IPS-NIHi7 (cell line): ENCODE measurements at regions not wholly inside any gene's neighbourhood (a gene's known extent, or its start where the extent isn't known, plus 50 kb on each side); places are given as distances from the start of the nearest gene placed in this dataset.
"Not testable (repeated sequence)": the region's sequence is repeated elsewhere in the genome, so short reads cannot be mapped to it uniquely, and the experiment has no call there.

ENCODE experiments used
- DNase-seq: peaks from one replicate; pipeline ENCODE4 v3.0.0; 2012; ENCODE audit warnings: mixed read lengths; ENCODE audit errors: extremely low spot score

- no peak for DNase-seq
Measured at GRCh38 chr5:12885018-12885417, 980.8 kb upstream of the CTNND2 start.

- no peak for DNase-seq
Measured at GRCh38 chr5:12883395-12883794, 979.1 kb upstream of the CTNND2 start.

GRCh38 chr5:12876541-12877298, 972.5 kb upstream of the CTNND2 start:
- DNase-seq = no peak

GRCh38 chr5:12870872-12871539, 966.8 kb upstream of the CTNND2 start:
- no peak for DNase-seq

GRCh38 chr5:12865529-12865928, 961.3 kb upstream of the CTNND2 start:
- DNase-seq = peak; percentile 11

GRCh38 chr5:12861886-12862654, 957.8 kb upstream of the CTNND2 start:
- DNase-seq = peak; percentile 23

GRCh38 chr5:12856105-12856504, 951.9 kb upstream of the CTNND2 start:
- not testable (repeated sequence) for DNase-seq

DNA sequence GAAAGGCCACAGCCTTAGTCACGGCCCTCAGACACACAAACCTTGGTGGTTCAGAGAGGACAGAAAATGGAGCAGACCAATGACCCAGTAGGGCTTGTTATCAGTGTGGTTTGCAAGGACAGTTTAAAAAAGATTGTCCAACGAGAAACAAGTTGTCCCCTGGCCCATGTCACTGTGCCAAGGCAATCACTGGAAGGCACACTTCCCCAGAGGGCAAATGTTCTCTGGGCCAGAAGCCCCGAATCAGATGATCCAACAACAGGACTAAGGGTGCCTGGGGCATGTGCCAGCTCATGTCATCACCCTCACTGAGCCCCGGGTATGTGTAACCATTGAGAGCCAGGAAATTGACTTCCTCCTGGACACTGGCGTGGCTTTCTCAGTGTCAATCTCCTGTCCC, 950.1 kb upstream of the CTNND2 start:
- DNase-seq = no peak

DNA sequence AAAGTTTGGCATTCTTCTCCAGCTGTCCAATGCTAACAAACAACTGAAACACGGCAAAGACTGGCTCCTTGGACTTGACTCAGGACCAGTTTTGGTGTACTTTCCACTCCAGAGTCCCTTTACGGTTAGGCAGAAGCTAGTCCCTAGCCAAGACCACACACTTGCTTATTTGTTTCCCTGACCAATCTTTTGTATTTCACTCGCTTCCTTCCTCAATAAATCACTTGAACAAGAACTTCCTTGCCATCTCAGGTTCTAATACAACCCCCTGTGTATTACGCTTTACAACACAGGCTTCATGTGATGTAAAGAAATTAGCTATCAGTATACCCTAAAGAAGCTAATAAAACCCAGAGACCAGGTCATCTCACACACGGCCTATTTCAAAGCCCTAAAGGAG, 947.5 kb upstream of the CTNND2 start:
- DNase-seq = no peak

DNA sequence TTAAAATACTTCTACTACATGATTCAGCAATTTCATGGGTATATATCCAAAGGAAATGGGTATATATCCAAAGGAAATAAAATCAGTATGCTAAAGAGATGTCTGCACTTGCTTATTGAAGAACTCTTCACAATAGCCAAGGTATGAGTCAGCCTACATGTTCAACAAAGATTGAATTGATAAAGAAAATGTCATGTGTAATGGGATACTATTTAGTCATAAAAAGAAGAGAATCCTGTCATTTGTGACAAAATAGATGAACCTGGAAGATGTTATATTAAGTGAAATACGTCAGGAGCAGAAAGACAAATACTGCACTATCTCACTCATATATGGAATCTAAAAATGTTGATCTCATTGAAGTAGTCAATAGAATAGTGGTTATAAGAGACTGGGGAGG, 944.5 kb upstream of the CTNND2 start:
- DNase-seq = no peak

- DNase-seq = peak; percentile 13
Measured at GRCh38 chr5:12845549-12846159, 941.4 kb upstream of the CTNND2 start.

GRCh38 chr5:12840972-12841371, 936.7 kb upstream of the CTNND2 start:
- no peak for DNase-seq

DNA sequence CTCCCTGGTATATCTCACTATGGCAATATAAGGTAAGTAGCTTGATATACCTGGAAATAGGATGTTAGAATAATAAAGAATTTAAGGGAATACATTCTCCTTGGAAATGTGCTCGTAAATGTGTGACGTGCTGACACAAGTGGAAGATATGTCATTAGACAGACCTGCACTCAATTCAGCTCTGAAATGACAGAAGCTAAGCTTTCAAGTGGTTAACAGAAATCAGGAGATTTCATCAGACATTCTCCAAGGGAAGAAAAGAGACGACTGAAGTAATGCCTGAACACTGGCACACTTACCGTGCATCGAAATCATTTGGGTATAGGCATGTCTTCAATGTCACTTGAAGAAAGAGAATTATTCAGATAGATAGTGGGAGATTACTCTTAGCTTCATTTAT, 933.3 kb upstream of the CTNND2 start:
- no peak for DNase-seq

DNA sequence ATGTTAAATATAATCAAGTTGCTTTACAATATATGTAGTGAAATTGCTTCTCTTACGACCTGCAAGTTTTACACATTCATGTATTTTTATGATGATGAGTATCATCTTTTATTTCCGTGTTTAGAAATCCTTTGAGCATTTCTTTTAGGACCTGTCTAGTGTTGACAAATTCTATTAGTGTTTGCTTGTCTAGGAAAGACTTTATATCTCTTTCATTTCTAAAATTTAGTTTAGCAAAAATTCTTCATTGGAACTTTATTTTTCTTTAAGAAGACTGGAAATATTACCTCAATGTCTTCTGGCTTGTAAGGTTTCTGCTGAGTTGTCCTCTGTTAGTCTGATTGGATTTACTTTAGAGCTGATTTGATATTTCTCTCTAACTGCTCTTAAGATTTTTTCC, 920.9 kb upstream of the CTNND2 start:
- DNase-seq = no peak

DNA sequence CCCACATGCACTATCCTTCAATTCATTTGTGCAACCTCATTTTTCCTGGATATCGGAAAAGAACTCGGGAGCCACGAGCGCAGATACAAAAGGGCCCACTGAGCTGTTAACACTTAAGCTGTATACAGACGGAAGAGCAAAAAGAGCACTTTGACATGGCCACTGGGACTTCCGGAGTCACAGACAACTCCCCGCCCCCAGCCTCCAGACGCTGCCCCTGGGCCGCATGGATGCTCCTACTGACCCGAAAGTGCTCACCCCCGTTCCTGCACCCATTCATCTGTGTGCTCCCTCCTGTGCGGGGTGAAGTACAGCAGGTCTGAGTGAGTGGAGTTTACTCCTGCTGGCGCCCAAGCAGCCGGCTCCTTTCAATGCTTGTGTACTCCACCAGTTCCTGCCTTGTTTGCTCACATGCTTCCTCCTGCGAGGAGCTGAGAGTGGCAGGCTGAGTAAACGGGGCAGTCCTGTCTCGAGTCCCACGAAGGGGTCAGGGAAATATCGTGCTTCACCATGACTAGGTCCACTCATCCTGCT, 901.0 kb upstream of the CTNND2 start:
- DNase-seq = no peak

- no peak for DNase-seq
Measured at GRCh38 chr5:12799165-12799564, 894.9 kb upstream of the CTNND2 start.

GRCh38 chr5:12795333-12795663, 891.1 kb upstream of the CTNND2 start:
- DNase-seq = no peak

DNA sequence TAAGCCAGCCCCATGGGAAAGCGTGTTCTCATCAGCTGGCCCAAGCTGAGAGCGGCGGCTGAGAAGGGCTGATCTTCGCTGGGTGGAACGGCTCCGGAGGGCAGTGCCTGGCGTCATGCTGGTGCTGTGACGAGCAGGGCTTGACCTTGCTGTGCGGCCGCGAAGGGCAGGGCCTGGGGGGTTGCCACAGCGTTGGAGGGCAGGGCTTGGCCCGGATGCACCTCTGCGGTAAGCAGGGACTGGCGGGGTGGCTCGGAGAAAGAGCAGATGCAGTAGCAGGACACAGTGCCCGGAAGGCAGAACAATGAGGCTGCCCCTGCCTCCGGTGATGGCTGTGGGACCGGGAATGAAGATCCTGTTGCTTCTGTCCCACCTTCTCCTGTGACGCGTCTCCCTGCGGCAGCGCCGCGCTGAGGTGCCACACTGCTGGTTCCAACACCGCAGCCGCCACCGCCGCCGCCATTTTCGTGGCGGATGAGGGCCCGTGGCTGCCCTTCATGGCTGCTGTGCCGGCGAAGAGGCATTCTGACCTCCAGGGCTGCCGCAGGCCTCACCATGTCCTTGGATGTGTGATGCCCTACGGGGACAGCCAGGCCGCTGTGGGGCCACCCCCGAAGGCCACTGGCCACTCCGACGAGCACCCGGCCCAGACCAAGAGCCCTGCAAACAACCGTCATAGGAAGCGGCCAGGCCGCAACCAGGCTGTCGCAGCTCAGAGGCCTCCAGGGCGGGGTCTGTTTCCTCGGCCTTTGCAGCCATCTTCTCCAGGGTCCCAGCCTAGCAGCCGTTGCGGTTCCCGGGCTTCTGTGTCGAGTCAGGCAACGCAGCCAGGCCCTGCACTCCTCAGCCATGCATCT, 890.5 kb upstream of the CTNND2 start:
- DNase-seq = no peak

DNA sequence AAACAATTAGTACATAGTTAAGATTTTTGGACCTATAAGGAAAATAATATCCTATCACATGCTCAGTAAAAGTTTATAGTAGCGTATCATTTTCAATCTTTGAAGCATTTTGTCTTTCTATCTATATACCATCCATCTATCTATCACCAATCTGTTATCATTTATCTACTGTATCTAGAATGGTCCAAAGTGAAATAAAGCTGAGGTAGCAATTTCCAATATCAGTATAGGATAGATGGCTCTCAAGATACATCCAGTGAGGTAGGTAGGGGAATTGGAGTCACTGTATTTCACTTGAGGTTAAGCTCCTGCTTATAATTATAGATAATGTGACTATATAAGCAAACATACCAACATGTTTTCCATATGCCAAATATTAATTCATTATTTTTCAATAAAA, 889.1 kb upstream of the CTNND2 start:
- no peak for DNase-seq

DNA sequence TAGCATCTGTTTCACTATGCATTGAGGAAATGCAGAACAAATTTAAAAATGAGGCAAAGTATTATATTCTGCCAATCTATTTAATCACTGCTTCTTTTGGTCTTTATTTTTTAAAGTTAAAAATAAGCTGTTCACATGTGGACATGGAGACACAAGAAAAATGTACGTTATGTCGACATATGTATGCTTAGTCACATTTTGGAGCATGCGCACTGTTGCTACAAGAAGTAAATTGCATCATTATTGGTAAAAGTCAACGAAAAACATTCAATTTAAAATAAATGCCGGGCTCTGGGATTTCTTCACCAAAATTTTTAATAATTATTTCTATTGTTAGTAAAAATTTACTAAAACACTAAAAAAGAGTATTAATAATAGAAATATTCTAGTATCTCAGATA, 876.3 kb upstream of the CTNND2 start:
- DNase-seq = no peak

DNA sequence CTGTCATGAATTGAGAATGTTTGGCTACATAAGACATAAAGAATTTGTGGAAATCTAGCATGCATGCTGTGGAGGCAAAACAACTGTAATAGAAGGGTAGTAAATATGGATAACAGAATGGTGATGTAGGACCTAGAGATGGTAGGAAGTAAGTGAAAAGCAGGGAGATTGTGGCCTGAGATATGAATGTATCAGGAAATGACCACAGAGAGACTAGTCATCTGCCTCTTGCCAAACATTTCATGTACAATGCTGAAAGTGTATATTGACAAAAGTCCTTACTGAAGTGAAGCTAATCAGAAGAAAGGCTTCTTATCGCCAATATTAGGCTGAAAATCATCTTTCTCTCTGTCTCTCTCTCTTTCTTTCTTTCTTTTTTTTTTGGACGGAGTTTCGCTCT, 873.1 kb upstream of the CTNND2 start:
- DNase-seq = no peak
